Osteocyte (in vitro differentiated cells): ENCODE measurements at regions not wholly inside any gene's neighbourhood (a gene's known extent, or its start where the extent isn't known, plus 50 kb on each side); places are given as distances from the start of the nearest gene placed in this dataset.

Experiments
- DNase-seq: peaks from one replicate; pipeline ENCODE4 v3.0.0; 2021; ENCODE audit warnings: mixed read lengths; ENCODE audit not compliant: unreplicated experiment; ENCODE audit errors: extremely low spot score
- H3K27ac Mint-ChIP-seq: one replicate; pipeline ENCODE4 v1.8.0; 2021; ENCODE audit warnings: mild to moderate bottlenecking, mixed read lengths; ENCODE audit not compliant: unreplicated experiment
- H3K27me3 Mint-ChIP-seq: one replicate; pipeline ENCODE4 v1.8.0; 2021; ENCODE audit warnings: mixed read lengths; ENCODE audit not compliant: unreplicated experiment
- H3K36me3 Mint-ChIP-seq: one replicate; pipeline ENCODE4 v1.8.0; 2021; ENCODE audit warnings: mixed read lengths; ENCODE audit not compliant: unreplicated experiment
- H3K4me1 Mint-ChIP-seq: one replicate; pipeline ENCODE4 v1.8.0; 2021; ENCODE audit warnings: mixed read lengths; ENCODE audit not compliant: unreplicated experiment
- H3K4me3 Mint-ChIP-seq: one replicate; pipeline ENCODE4 v1.8.0; 2021; ENCODE audit warnings: mild to moderate bottlenecking, moderate library complexity, mixed read lengths; ENCODE audit not compliant: unreplicated experiment
- H3K9me3 Mint-ChIP-seq: one replicate; pipeline ENCODE4 v1.8.0; 2021; ENCODE audit warnings: mixed read lengths; ENCODE audit not compliant: unreplicated experiment
- CTCF ChIP-seq: fragments of 200-600 bp; sonication (generic); IDR thresholded peaks from 2 replicates; pipeline ENCODE4 v1.5.0; 2021; ENCODE audit warnings: antibody characterized with exemption, mild to moderate bottlenecking, moderate library complexity

GRCh38 chr3:193971261-193971751, 164.6 kb upstream of the HES1 start:
- no peak for DNase-seq
- no peaks in the 10 kb centered on the region for H3K36me3 Mint-ChIP-seq
- H3K27me3 Mint-ChIP-seq = peaks cover 28% of the 10 kb centered on the region
- H3K27ac Mint-ChIP-seq = peak overlapping the region; percentile 40
- no peak overlapping the region for H3K4me3 Mint-ChIP-seq
- H3K9me3 Mint-ChIP-seq = no peaks in the 10 kb centered on the region
- TF ChIP-seq CTCF = no peak
- H3K4me1 Mint-ChIP-seq = peaks cover 50% of the 10 kb centered on the region

- H3K4me1 Mint-ChIP-seq = peaks cover 50% of the 10 kb centered on the region
Observed at GRCh38 chr3:193971966-193972365, 164.0 kb upstream of the HES1 start.

GRCh38 chr3:193972832-193973231, 163.1 kb upstream of the HES1 start:
- no peaks in the 10 kb centered on the region for H3K36me3 Mint-ChIP-seq
- no peak for TF ChIP-seq CTCF
- H3K9me3 Mint-ChIP-seq = no peaks in the 10 kb centered on the region
- DNase-seq = no peak
- no peak overlapping the region for H3K27ac Mint-ChIP-seq
- H3K4me3 Mint-ChIP-seq = no peak overlapping the region
- H3K27me3 Mint-ChIP-seq = peaks cover 18% of the 10 kb centered on the region
- peaks cover 50% of the 10 kb centered on the region for H3K4me1 Mint-ChIP-seq

More at GRCh38 chr3:193971966-193972365, 164.0 kb upstream of the HES1 start:
- Mint-ChIP-seq H3K9me3 (no peaks in the 10 kb centered on the region), H3K36me3 (no peaks in the 10 kb centered on the region), H3K27ac (no peak overlapping the region), H3K4me3 (no peak overlapping the region), H3K27me3 (peaks cover 23% of the 10 kb centered on the region)
- DNase-seq = no peak
- no peak for TF ChIP-seq CTCF

GRCh38 chr3:193974191-193974652, 161.7 kb upstream of the HES1 start:
- no peaks in the 10 kb centered on the region for H3K36me3 Mint-ChIP-seq
- H3K27ac Mint-ChIP-seq = peak overlapping the region; percentile 56
- no peaks in the 10 kb centered on the region for H3K9me3 Mint-ChIP-seq
- peaks cover 50% of the 10 kb centered on the region for H3K4me1 Mint-ChIP-seq
- TF ChIP-seq CTCF = no peak
- no peak overlapping the region for H3K4me3 Mint-ChIP-seq
- DNase-seq = no peak
- H3K27me3 Mint-ChIP-seq = peaks cover 14% of the 10 kb centered on the region

GRCh38 chr3:193974671-193975535, 161.0 kb upstream of the HES1 start:
- H3K9me3 Mint-ChIP-seq = no peaks in the 10 kb centered on the region
- peak overlapping the region; percentile 56 for H3K27ac Mint-ChIP-seq
- no peak for DNase-seq
- H3K27me3 Mint-ChIP-seq = peaks cover 11% of the 10 kb centered on the region
- TF ChIP-seq CTCF = no peak
- H3K36me3 Mint-ChIP-seq = no peaks in the 10 kb centered on the region
- peaks cover 54% of the 10 kb centered on the region for H3K4me1 Mint-ChIP-seq
- no peak overlapping the region for H3K4me3 Mint-ChIP-seq
